VCaP (cell line): ENCODE measurements at regions not wholly inside any gene's neighbourhood (a gene's known extent, or its start where the extent isn't known, plus 50 kb on each side); places are given as distances from the start of the nearest gene placed in this dataset.
"Not testable (repeated sequence)": the region's sequence is repeated elsewhere in the genome, so short reads cannot be mapped to it uniquely, and the experiment has no call there.

ENCODE experiments used
- H3K27ac ChIP-seq: fragments of 450-650 bp; 2 replicates; pipeline ENCODE4 v1.5.1; 2017
- CTCF ChIP-seq: fragments of 450-650 bp; conservative IDR thresholded peaks from 2 replicates; pipeline ENCODE4 v1.5.1; 2017; ENCODE audit warnings: mild to moderate bottlenecking, moderate library complexity

GRCh38 chr6:77092971-77093370, 370.3 kb downstream of the HTR1B start:
- no peak for TF ChIP-seq CTCF
- no peak overlapping the region for H3K27ac ChIP-seq

GRCh38 chr6:77089776-77090175, 373.5 kb downstream of the HTR1B start:
- TF ChIP-seq CTCF: no peak
- no peak overlapping the region for H3K27ac ChIP-seq

- H3K27ac ChIP-seq: not testable (repeated sequence)
Measured at GRCh38 chr6:77087794-77088318, 375.4 kb downstream of the HTR1B start.

- H3K27ac ChIP-seq: no peak overlapping the region
- no peak for TF ChIP-seq CTCF
Measured at GRCh38 chr6:77074037-77074713, 389.1 kb downstream of the HTR1B start.

GRCh38 chr6:77073410-77073760, 389.9 kb downstream of the HTR1B start:
- H3K27ac ChIP-seq: no peak overlapping the region

GRCh38 chr6:77072694-77073409, 390.4 kb downstream of the HTR1B start:
- H3K27ac ChIP-seq: no peak overlapping the region
- TF ChIP-seq CTCF: no peak

More at GRCh38 chr6:77073410-77073760, 389.9 kb downstream of the HTR1B start:
- TF ChIP-seq CTCF: no peak

- TF ChIP-seq CTCF: no peak
- H3K27ac ChIP-seq: no peak overlapping the region
Measured at GRCh38 chr6:77063494-77063893, 399.8 kb downstream of the HTR1B start.

- no peak for TF ChIP-seq CTCF
Measured at GRCh38 chr6:77055711-77056110, 407.6 kb downstream of the HTR1B start.

More at GRCh38 chr6:77055711-77056110, 407.6 kb downstream of the HTR1B start:
- H3K27ac ChIP-seq: no peak overlapping the region
